ENCODE measurements at regions not wholly inside any gene's neighbourhood (a gene's known extent, or its start where the extent isn't known, plus 50 kb on each side); places are given as distances from the start of the nearest gene placed in this dataset.
"Not testable (repeated sequence)": the region's sequence is repeated elsewhere in the genome, so short reads cannot be mapped to it uniquely, and the experiment has no call there.

GRCh38 chr1:48068206-48068605, 71.0 kb upstream of the TRABD2B start:
- H3K9me3 ChIP-seq, result no peaks in the 10 kb centered on the region
- no peaks in the 10 kb centered on the region for H3K36me3 ChIP-seq (ENCODE audit: low read depth, missing control alignments)
- intact Hi-C loops (cut with DNase I; ENCODE audit: low total_unique reads), result loop anchor here (10.0 kb wide), 1 partner anchor 333 kb away; no protein-coding TSS in a partner anchor
- no peaks in the 10 kb centered on the region for H3K27me3 ChIP-seq
- no peak overlapping the region for H3K4me3 ChIP-seq
- WGBS, 2 donors, result 64 to 100% methylated on average over 1 of the region's 1 CpG
- no peak for DNase-seq
- TF ChIP-seq CTCF (IDR thresholded peaks at IDR 0.05) (no peak), POLR2A (IDR thresholded peaks at IDR 0.05) (no peak)
- no peaks in the 10 kb centered on the region for H3K4me1 ChIP-seq
- H3K27ac ChIP-seq, result no peak overlapping the region

GRCh38 chr1:48066936-48067335, 69.8 kb upstream of the TRABD2B start:
- DNase-seq, result no peak
- Histone ChIP-seq H3K9me3 (no peaks in the 10 kb centered on the region), H3K27me3 (no peaks in the 10 kb centered on the region), H3K27ac (no peak overlapping the region), H3K4me1 (no peaks in the 10 kb centered on the region), H3K36me3 (ENCODE audit: low read depth, missing control alignments) (no peaks in the 10 kb centered on the region), H3K4me3 (no peak overlapping the region)
- intact Hi-C loops (cut with DNase I; ENCODE audit: low total_unique reads), result loop anchor here (10.0 kb wide), 1 partner anchor 332 kb away; no protein-coding TSS in a partner anchor
- WGBS, 2 donors, result 33 to 58% methylated on average over 3 to 4 of the region's 4 CpGs
- TF ChIP-seq CTCF (IDR thresholded peaks at IDR 0.05) (no peak), POLR2A (IDR thresholded peaks at IDR 0.05) (no peak)

GRCh38 chr1:48064693-48065092, 67.5 kb upstream of the TRABD2B start:
- intact Hi-C loops (cut with DNase I; ENCODE audit: low total_unique reads), result loop anchor here (10.0 kb wide), 1 partner anchor 330 kb away; no protein-coding TSS in a partner anchor
- not testable (repeated sequence) for H3K4me3 ChIP-seq; H3K27me3 ChIP-seq; H3K4me1 ChIP-seq; DNase-seq; H3K27ac ChIP-seq; H3K36me3 ChIP-seq (ENCODE audit: low read depth, missing control alignments); H3K9me3 ChIP-seq
- 95% methylated on average over 5 of the region's 5 CpGs for WGBS, 2 donors

DNA sequence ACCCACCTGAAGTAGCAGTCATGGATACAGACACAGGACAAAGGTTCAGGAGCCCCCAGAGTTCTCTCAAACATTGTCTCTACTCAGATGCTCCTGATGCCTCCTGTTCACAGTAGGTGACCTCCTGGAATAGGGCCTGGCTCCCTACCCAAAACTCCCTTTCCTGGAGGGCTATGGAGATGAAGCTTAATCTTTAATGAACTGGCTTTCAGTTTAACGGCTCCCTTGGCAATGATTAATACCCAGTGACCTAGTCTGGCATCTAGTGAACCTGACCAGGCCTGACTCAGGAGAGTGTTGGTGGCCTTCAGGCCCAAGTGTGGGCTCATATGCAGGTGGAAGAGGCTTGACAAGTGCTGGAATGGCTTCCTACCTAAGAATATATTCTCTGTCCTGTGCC, 65.2 kb upstream of the TRABD2B start:
- H3K9me3 ChIP-seq, result no peaks in the 10 kb centered on the region
- H3K27ac ChIP-seq, result no peak overlapping the region
- no peaks in the 10 kb centered on the region for H3K27me3 ChIP-seq
- WGBS, 2 donors, result 0% methylated on average over 1 of the region's 1 CpG
- no peaks in the 10 kb centered on the region for H3K36me3 ChIP-seq (ENCODE audit: low read depth, missing control alignments)
- H3K4me3 ChIP-seq, result no peak overlapping the region
- TF ChIP-seq CTCF (IDR thresholded peaks at IDR 0.05) (no peak), POLR2A (IDR thresholded peaks at IDR 0.05) (no peak)
- DNase-seq, result no peak
- H3K4me1 ChIP-seq, result no peaks in the 10 kb centered on the region
- intact Hi-C loops (cut with DNase I; ENCODE audit: low total_unique reads), result loop anchor here (10.0 kb wide), 1 partner anchor 328 kb away; no protein-coding TSS in a partner anchor

- Histone ChIP-seq H3K4me1 (no peaks in the 10 kb centered on the region), H3K9me3 (no peaks in the 10 kb centered on the region), H3K4me3 (no peak overlapping the region), H3K36me3 (ENCODE audit: low read depth, missing control alignments) (no peaks in the 10 kb centered on the region), H3K27me3 (no peaks in the 10 kb centered on the region), H3K27ac (no peak overlapping the region)
- DNase-seq, result peak; percentile 74
- no peak for TF ChIP-seq POLR2A (IDR thresholded peaks at IDR 0.05)
- peak in 2 of 3 experiments; percentile 63 to 71 for TF ChIP-seq CTCF (IDR thresholded peaks at IDR 0.05)
- 66 to 73% methylated on average over 3 of the region's 3 CpGs for WGBS, 2 donors
- intact Hi-C loops (cut with DNase I; ENCODE audit: low total_unique reads), result loop anchor here (10.0 kb wide), 1 partner anchor 327 kb away; no protein-coding TSS in a partner anchor
These were observed 64.3 kb upstream of the TRABD2B start for GRCh38 chr1:48061162-48062136.
